HG03175 (cell line): ENCODE measurements at regions not wholly inside any gene's neighbourhood (a gene's known extent, or its start where the extent isn't known, plus 50 kb on each side); places are given as distances from the start of the nearest gene placed in this dataset.
"Not testable (repeated sequence)": the region's sequence is repeated elsewhere in the genome, so short reads cannot be mapped to it uniquely, and the experiment has no call there.

ENCODE experiments used
- ATAC-seq: cut with Tn5 transposase; IDR thresholded peaks from one replicate; pipeline ENCODE4 v1.9.1; 2021; ENCODE audit warnings: mild to moderate bottlenecking, moderate library complexity; ENCODE audit not compliant: unreplicated experiment

- no peak for ATAC-seq
Observed at GRCh38 chr15:53038655-53038941, 248.5 kb upstream of the ONECUT1 start.

GRCh38 chr15:53037904-53038654, 247.9 kb upstream of the ONECUT1 start:
- ATAC-seq, result no peak

- ATAC-seq, result no peak
Observed at GRCh38 chr15:53036641-53037040, 246.5 kb upstream of the ONECUT1 start.

- ATAC-seq, result no peak
Observed at GRCh38 chr15:53034767-53035245, 244.7 kb upstream of the ONECUT1 start.

GRCh38 chr15:53033709-53034108, 243.6 kb upstream of the ONECUT1 start:
- ATAC-seq, result no peak

GRCh38 chr15:53031469-53031868, 241.3 kb upstream of the ONECUT1 start:
- no peak for ATAC-seq

- no peak for ATAC-seq
Observed at GRCh38 chr15:53022788-53023187, 232.7 kb upstream of the ONECUT1 start.

- no peak for ATAC-seq
Observed at GRCh38 chr15:53013329-53013728, 223.2 kb upstream of the ONECUT1 start.

- not testable (repeated sequence) for ATAC-seq
Observed at GRCh38 chr15:53011779-53012178, 221.6 kb upstream of the ONECUT1 start.

- ATAC-seq, result no peak
Observed at GRCh38 chr15:53009093-53009492, 219.0 kb upstream of the ONECUT1 start.

GRCh38 chr15:53000409-53000808, 210.3 kb upstream of the ONECUT1 start:
- no peak for ATAC-seq

GRCh38 chr15:52997123-52997522, 207.0 kb upstream of the ONECUT1 start:
- ATAC-seq, result no peak

- ATAC-seq, result no peak
Observed at GRCh38 chr15:52994290-52994689, 204.2 kb upstream of the ONECUT1 start.

GRCh38 chr15:52984507-52984906, 194.4 kb upstream of the ONECUT1 start:
- ATAC-seq, result no peak

- ATAC-seq, result no peak
Observed at GRCh38 chr15:52980446-52980845, 190.3 kb upstream of the ONECUT1 start.

- ATAC-seq, result no peak
Observed at GRCh38 chr15:52976516-52977075, 186.5 kb upstream of the ONECUT1 start.

- no peak for ATAC-seq
Observed at GRCh38 chr15:52975941-52976449, 185.9 kb upstream of the ONECUT1 start.

GRCh38 chr15:52963865-52964264, 173.7 kb upstream of the ONECUT1 start:
- no peak for ATAC-seq

- no peak for ATAC-seq
Observed at GRCh38 chr15:52960283-52960682, 170.1 kb upstream of the ONECUT1 start.

- ATAC-seq, result no peak
Observed at GRCh38 chr15:52943746-52944145, 153.6 kb upstream of the ONECUT1 start.

- ATAC-seq, result no peak
Observed at GRCh38 chr15:52936489-52936888, 146.4 kb upstream of the ONECUT1 start.

GRCh38 chr15:52925130-52925529, 135.0 kb upstream of the ONECUT1 start:
- ATAC-seq, result no peak

- no peak for ATAC-seq
Observed at GRCh38 chr15:52924630-52925029, 134.5 kb upstream of the ONECUT1 start.
